ENCODE measurements at regions not wholly inside any gene's neighbourhood (a gene's known extent, or its start where the extent isn't known, plus 50 kb on each side); places are given as distances from the start of the nearest gene placed in this dataset.
"Not testable (repeated sequence)": the region's sequence is repeated elsewhere in the genome, so short reads cannot be mapped to it uniquely, and the experiment has no call there.

DNA sequence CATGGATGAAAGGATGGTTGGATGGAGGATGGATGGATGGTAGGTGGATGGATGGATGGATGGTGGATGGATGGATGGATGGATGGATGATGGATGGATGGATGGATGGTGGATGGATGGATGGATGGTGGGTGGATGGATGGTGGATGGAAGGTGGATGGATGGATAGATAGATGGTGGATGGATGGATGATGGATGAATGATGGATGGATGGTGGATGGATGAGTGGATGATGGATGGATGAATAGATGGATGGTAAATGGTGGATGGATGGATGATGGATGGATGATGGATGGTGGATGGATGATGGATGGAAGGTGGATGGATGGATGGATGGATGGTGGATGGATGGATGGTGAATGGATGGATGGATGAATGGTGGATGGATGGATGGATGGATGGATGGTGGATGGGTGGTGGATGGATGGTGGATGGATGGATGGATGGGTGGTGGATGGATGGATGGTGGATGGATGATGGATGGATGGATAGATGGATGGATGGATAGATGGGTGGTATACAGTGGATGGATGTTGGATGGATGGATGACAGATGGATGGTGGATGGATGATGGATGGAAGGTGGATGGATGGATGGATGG is 350.8 kb downstream of the BRD1 start:
- DNase-seq = no peak

DNA sequence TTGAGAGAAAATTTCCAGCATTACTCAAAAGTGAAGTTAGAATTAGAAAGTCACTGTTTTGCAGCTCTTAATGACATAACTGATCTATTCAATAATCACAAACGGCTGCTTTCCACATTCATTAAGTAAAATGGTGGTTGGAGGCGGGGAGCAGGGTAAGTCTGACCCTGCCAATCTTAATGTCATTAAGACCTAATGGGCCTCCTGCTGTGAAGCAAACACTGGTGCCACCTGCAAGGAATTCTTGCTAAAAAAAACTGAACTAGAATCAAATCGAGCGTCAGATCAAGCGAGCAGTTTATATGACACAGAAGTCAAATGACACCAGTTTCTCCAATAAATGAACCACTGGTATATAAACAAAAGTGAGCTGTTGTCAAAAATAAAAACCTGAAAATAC is 351.5 kb downstream of the BRD1 start:
- no peak for DNase-seq

DNA sequence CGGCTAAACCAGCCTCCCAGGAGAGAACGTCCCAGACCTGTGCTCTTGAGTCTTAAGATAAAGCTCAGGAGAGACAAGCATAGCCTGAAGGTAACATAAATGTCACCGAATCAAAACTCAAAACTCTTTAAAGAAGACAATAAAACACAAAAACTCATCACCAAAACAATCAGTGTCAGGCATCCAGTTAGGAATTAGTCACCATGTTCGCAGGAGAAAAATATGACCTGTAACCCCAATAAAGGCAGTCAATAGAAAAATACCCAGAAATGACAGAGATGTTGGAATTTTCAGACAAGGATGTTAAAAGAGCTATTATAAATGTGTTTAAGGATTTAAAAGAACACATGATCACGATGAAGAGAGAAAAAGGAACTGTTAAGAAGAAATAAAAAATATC is 352.4 kb downstream of the BRD1 start:
- DNase-seq = no peak

DNA sequence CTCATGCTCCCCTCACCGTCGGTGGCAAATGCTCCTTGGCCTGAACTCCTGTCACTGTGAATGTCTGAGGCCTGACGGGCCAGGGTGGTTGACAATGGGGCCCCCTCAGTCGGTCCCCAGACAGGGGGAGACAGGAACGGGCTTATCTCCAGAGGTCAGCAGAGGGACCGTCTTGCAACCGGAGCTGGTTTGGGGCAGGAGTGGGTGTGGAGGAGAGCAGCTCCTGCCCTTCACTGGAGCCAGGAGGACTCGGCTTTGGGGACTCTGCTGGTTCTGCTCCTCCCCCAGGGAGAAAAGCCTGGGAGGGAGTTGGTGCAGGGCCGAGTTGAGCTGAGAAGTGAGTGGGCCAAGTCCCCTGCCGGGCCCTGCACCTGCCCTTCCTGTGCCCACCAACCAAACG is 354.4 kb downstream of the BRD1 start:
- no peak for DNase-seq

DNA sequence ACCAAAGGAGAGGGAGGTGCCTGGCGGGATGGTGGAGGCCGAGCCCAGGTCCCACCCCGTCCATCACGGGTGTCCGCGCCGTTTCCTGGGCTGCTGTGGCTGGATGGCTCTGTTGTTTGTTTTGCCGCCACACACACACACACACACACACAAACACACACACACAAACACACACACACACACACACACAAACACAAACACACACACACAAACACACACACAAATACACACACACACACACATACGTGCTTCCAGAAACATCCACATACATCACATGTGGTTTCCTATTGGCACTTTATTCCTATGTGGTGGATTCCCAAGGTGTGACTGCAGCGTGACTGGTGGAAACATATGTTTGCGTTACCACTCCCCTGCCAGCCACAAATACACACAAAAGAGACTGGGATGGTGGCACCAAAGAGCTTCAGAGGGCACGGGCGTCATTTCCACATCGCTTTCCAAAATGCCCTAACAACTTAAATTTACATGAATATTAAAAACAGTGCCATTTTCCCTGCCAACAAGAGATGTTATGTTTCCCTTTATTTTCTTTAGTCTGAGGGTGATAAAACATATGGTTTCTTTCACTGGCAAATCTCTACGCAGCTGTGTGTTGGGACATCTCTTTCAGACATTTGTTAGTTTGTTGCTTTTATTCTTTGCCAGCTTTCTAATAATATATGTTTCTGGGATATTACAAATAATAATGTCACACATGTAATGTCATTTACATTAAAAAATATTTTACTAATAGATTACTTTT is 356.8 kb downstream of the BRD1 start:
- no peak for DNase-seq

DNA sequence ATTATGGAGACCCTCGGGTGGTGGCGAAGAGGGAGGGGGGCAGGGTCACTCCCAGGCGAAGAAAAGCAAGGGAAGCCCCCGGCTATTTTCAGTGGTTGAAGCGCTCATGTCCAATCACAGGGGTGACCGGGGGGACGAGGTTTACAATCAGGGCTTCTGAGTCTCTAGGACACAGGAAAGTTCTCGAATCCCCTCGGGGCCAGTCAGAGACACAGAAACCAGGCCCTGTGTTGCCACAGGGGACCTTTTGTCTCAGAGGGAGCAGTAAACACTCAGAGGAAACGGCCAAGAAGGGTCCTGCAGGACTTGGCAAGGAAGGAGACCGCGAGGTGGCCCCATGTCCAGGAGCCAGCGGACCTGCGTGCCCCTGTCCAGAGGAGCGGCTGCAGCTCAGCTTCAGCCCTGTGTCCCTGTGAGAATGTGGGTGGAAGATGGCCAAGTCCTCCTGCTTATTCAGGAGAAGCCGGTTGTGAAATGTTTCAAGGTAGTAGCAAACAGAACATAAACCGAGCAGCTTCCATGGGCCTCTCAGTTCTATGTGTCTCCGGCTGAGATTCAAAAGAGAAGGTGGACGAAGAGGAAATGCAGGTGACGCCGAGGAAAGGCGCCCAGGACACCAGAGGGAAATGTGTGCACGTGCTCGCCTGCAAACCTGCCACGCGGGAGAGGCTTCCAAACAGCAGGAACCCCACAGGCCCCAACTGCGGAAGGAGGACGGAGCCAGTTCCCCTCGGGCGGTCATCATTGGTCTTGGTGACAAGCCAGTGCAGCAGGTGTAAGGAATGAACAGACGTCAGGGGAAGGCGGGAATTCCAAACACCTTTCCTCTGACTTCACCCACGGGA is 357.6 kb downstream of the BRD1 start:
- DNase-seq = no peak

DNA sequence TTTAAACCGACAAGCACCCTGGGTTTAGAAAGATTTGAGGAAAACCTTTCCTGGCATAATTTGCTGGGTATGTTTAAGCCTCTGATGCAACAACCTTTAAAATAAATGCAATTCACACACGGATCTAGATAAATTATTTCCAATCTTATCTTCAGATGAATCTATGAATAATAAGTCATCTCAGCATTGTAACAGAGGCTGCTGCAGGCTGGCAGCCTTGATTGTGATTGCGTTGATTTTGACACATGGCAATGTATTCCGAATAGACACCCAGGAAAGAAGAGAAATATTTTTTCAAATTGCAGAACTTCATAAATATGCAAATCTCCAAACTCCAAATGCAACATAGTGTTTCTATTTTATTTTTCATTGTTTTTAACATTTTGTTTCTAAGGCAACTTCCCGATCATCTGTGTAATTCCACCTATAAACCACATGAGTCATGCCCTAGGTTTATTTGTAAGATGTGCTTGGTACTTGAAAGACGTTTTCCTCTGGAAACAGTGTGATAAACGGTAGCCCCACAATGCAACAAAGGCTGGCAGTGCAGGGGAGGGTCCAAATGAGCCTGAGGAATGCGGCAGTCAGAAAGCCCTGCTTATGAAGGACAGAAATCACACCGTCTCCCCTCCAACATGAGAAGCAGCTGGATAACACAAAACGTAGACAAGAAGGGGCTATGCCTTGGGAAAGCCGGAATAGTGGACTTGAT is 359.0 kb downstream of the BRD1 start:
- no peak for DNase-seq

DNA sequence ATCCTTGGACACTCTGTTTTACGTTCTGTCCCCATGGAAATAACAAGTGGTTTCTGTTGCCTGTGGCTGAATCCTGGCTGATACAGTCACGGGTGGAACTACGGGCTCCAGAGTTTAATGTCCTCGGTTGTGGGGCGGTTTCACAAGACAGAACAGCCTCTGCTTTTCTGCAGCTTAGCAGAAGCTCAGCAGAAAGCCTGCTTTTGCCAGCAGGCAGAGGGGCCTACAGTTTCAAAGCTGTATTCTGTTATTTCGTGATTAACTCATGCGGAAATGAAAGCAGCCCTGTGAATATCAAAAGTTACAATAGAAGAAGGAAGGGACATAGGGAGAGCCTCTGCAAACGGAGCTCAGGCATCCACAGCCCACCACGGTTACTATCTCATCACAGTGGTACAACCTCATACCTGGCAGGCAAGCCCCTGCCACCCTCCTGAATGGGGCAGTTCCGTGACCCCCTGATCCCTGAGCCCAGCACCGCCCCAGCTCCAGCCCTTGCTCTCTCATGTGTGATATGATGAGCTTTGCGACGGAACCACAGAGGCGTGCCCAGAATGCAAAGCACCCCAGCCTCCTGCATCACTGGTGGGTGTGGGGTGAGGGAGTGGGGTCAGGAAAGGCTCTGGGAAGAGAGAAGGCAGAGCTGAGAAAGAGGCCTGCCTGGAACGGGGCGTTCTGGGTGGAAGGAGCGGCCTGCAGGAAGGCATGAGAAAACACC is 360.6 kb downstream of the BRD1 start:
- DNase-seq = no peak

DNA sequence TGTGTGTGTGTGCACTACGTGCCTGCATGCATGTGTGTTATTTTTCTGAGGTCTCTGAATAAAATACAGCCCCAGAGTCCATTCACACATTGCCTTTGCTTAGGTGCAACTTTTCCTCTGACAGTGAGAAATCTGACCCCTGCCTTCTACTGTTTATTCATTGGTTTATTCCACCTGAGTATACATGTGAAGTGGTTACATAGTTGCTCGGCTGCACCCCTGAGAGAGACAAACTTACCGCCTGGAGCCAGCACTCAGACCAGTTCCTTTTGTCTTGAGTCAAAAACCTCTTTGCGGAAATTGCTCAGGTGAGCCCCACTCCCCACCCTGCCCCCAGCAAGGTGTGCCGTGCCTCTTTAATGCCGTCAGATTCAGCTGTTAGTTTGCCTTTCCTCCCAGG is 363.6 kb downstream of the BRD1 start:
- DNase-seq = no peak

DNA sequence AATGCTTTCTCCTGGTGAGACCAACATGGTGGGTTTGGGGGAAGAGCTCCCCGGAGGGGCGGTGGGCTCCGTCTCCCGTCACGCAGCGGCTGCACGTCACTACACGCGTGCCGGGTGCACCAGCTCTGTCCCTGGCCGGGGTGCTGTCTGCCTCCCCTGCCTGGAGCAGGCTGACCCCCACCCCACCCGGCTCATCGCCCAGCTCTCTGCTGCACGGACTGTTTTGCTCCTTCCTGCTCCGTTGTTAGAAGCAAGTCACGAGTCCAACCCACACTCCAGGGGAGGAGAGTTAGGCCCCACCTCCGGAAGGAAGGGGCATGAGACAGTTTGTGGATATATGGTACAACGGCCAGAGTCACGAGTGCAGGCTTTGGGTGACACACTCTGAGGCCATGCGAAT is 364.9 kb downstream of the BRD1 start:
- no peak for DNase-seq

DNA sequence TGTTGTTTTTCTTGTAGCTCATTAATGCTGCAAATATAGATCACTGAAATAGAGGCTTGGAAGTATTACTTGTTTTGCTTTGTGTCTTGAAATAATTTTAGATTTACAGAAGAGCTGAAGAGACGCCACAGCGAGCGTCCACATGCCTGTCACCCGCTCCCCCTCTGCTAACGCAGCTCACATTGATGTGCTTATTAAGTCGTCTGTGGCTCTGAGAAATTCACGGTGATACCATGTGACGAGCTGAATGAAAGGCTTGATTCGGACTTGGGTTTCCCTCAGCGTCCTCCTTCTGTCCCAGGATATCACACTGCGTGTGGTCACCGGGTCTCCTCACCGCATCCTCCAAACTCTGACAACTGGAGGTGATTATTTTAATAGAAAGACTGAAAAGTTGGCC is 365.4 kb downstream of the BRD1 start:
- DNase-seq = no peak

DNA sequence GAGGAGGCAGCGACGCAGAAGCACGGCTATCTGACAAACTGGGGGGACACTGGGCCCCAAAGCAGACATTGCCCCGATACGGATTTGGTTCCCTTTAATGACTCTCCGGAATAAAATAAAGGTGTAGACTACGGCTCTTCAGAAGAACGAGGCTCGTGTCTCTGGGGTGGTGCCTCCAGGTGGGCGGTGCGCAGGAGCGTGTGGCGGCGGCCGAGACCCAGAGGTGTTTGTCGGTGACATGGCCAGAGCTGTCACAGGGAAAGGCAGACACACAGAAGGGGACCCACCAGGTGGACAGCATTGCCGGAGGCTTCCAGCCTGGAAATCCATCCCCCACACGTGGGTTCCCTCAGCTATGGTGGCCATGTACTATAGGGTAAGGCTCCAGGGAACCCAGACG is 366.0 kb downstream of the BRD1 start:
- no peak for DNase-seq

DNA sequence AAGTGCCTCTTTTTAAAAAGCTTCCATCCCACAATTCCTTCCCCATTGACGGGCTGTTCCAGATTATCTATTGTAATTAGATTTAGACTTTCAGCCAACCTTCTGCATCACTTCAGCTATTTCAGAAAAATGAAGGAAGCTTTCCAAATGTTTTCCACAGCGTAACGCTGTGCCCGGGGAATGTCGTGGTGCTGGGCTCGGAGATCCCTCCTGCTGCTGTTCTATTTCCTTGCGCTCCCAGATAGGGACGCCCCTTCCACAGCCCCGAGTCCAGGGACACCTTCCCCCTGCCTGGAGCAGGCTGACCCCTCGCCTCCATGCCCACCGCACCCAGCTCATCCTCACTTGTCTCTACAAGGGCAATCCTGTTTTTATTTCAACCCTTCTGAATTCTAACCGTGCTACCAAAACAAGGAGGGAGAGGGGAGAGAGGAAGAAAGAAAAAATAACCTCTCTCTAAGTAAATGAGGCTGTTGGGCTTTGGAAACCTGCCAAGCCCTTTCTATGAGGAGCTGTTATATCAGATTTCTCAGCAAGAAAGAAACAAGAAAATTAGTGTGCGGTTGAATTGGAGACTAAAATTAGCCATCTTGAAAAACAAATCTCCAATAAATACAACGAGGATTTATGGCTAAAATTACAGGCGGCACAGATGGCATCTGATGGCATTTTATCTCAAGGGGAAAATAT is 366.9 kb downstream of the BRD1 start:
- DNase-seq = no peak

DNA sequence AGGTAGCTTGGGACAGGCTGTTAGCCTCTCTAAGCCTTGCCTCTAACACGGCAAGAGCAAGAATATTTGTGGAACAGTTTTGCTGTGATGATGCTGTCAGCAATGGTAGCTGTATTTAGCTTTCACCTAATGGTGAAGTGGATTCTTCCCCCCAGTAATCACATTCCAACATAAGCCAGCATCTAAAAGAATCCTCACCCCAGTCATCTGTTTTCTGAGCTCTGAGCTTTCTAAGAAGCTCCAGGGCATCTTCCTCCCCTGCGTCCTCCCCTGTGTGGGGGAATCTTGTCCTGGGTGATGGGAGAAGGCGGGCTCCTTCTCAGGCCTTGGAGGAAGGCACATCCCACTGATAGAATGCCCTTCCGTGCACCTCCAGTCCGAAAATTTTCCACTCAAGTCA is 367.6 kb downstream of the BRD1 start:
- no peak for DNase-seq

DNA sequence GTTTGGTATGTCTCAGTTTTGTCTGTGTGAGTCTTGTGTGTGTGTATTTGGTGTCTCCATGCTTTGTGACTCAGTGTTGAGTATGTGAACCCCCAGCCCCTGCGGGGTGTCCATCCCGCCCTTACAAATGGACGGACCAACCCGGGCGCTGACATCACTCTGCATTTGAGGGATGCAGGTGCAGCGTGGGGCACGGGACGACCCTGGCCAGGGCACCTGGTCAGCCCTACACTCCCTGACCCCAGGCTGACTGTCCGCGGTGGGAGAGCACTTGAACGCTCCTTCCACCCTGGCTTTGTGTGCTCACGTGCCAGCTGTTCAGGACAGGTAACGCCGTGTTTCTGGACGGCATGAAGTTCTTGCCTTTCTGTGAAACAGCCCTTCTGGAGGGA is 369.0 kb downstream of the BRD1 start:
- no peak for DNase-seq

DNA sequence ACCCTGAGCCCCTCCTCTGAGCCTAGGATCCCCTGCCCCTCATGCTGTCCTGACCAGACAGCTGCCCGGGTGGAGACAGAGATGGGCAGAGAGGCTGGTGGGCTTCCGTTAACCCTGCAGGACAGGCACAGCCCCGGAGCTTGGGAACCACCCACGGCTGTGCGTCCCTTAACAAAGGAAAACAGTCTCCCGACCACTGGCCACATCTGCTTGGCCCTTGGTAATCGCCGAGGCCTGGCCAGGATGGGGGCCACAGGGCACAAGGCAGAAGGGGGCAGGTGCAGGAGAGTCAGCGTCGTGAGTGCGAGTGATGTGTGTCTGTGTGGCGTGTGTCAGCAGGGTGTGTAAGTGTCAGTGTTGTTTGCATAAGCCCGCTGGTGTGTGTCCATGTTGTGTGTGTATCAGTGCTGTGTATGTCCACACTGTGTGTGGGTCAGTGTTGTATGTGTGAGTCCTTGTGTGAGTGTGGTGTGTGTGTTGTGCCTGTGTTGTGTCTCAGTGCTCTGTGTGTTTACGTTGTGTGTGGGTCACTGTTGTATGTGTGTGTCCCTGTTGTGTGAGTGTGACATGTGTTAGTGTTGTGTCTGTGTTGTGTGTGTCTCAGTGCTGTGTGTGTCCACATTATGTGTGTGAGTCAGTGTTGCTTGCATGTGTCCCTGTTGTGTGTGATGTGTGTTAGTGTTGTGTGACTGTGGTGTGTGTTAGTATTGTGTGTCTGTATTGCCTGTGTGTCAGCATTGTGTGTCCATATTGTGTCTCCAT is 369.5 kb downstream of the BRD1 start:
- no peak for DNase-seq

DNA sequence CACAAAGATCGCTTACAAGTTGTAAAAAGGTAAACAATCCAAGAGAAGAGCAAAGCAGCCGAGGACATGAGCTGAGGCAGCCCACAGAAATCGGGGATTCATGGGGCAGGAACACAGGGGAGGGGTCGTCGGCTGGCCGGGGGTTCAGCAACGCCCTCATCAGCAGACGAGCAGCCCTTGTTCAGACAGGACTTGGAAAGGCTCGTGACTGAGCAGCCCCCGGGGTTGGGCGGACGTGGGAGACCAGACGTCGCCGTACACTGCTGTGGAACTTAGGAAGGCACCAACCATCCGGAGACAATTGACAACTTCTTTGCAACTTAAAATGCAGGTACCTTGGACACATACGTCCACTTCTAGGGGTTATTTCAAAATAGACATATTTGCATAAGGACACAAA is 370.5 kb downstream of the BRD1 start:
- no peak for DNase-seq

DNA sequence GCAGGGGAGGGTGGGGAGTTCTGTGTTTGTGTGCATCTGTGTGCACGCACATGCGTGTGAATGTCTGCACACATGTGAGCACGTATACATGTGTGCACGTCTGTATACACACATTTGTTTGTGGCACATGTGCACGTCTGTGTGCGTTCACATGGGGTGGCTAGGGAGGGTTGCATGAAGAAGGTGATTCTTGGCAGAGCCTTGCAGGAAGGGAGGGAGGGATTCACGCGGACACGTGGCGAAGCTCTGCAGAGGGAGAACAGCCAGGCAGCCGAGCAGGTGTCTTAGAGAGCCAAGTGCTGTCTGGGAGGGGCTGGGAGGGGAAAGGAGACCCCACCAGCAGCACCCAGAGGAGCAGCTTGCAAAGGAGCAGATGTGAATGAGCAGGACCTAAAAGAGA is 372.1 kb downstream of the BRD1 start:
- no peak for DNase-seq

DNA sequence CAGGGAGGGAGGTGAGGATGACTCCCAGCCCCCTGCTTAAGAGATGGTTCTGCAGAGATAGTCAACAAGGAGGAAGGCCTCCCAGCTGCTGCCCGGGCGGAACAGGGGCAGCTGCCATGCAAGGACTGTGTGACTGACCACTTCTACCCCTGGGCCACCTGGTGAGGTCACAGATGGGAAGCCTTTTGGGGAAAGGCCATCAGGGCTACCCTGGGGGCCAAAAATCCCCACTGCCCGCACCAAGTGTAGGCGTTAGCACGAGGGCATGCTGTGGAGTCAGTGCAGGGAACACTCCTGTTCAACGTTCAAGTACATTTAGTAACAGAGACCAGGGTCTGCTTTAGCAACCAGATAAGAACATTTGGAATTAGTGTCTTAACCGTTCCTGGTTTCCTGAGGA is 372.9 kb downstream of the BRD1 start:
- DNase-seq = no peak

DNA sequence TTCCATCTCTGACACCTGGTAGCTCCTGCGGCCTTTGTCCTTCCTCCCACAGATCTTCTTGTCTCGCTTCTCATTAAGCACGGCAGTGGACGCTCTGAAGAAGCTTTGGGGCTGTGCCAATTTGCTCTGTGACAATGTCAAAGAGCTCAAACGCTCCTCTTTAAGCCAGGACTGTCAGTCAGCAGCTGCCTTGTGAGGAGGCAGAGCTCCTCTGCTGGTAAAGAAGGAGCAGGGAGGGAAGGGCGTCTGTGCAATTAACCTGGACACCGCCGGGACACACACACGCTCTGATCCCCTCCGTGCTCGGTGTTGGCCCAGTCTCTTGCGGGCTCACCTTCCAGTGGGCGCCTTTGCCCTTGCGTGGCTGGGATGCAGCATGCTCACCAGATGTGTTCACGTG is 373.9 kb downstream of the BRD1 start:
- no peak for DNase-seq

DNA sequence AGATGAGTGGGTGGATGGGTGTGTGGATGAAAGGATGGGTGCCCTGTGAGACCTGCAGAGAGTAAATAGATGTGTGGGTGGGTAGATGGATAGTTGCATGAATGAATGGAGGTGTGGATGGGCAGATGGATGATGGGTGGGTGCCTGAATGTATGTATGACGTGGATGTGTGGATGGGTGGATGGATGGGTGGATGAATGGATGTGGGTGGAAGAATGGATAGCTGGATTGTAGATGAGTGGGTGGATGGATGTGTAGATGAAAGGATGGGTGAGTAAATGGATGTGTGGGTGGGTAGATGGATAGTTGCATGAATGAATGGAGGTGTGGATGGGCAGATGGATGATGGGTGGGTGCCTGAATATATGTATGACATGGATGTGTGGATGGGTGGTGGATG is 374.7 kb downstream of the BRD1 start:
- not testable (repeated sequence) for DNase-seq

Measured in SW 1271 (cell line).